ENCODE measurements at regions not wholly inside any gene's neighbourhood (a gene's known extent, or its start where the extent isn't known, plus 50 kb on each side); places are given as distances from the start of the nearest gene placed in this dataset.

- DNase-seq (ENCODE audit: low read depth in 6 of 9, low spot score in 9 of 9), result no peak
- no peaks in the 10 kb centered on the region for H3K36me3 ChIP-seq (ENCODE audit: control insufficient read depth in 2 of 2, insufficient read depth in 2 of 2, low read length in 1 of 2)
- H3K9me3 ChIP-seq (ENCODE audit: control insufficient read depth in 2 of 2, insufficient read depth in 1 of 2, low read length in 1 of 2), result no peaks in the 10 kb centered on the region
- no peaks in the 10 kb centered on the region for H3K27me3 ChIP-seq (ENCODE audit: control insufficient read depth in 2 of 2, insufficient read depth in 1 of 2, low read length in 1 of 2)
- no peaks in the 10 kb centered on the region for H3K4me1 ChIP-seq (ENCODE audit: control insufficient read depth in 2 of 2, insufficient read depth in 2 of 2, low read length in 2 of 2)
- WGBS, result 98% methylated on average over 2 of the region's 2 CpGs
- no peak overlapping the region for H3K4me3 ChIP-seq (ENCODE audit: low read length in 2 of 2)
- no peak overlapping the region for H3K27ac ChIP-seq (ENCODE audit: low read depth in 1 of 2, low read length in 1 of 2)
These were observed 142.1 kb upstream of the ZBTB40 start for GRCh38 chr1:22309572-22309971.

GRCh38 chr1:22311461-22311860 is 140.2 kb upstream of the ZBTB40 start:
- Histone ChIP-seq H3K9me3 (ENCODE audit: control insufficient read depth in 2 of 2, insufficient read depth in 1 of 2, low read length in 1 of 2) (no peaks in the 10 kb centered on the region), H3K36me3 (ENCODE audit: control insufficient read depth in 2 of 2, insufficient read depth in 2 of 2, low read length in 1 of 2) (no peaks in the 10 kb centered on the region), H3K27ac (ENCODE audit: low read depth in 1 of 2, low read length in 1 of 2) (no peak overlapping the region), H3K4me1 (ENCODE audit: control insufficient read depth in 2 of 2, insufficient read depth in 2 of 2, low read length in 2 of 2) (no peaks in the 10 kb centered on the region), H3K27me3 (ENCODE audit: control insufficient read depth in 2 of 2, insufficient read depth in 1 of 2, low read length in 1 of 2) (no peaks in the 10 kb centered on the region), H3K4me3 (ENCODE audit: low read length in 2 of 2) (no peak overlapping the region)
- 95% methylated on average over 6 of the region's 6 CpGs for WGBS
- DNase-seq (ENCODE audit: low read depth in 6 of 9, low spot score in 9 of 9), result no peak

GRCh38 chr1:22313321-22313720 is 138.3 kb upstream of the ZBTB40 start:
- 94% methylated on average over 8 of the region's 8 CpGs for WGBS
- H3K27me3 ChIP-seq (ENCODE audit: control insufficient read depth in 2 of 2, insufficient read depth in 1 of 2, low read length in 1 of 2), result peaks cover 0 to 9% of the 10 kb centered on the region in 2 donors
- H3K36me3 ChIP-seq (ENCODE audit: control insufficient read depth in 2 of 2, insufficient read depth in 2 of 2, low read length in 1 of 2), result no peaks in the 10 kb centered on the region
- no peaks in the 10 kb centered on the region for H3K9me3 ChIP-seq (ENCODE audit: control insufficient read depth in 2 of 2, insufficient read depth in 1 of 2, low read length in 1 of 2)
- no peak for DNase-seq (ENCODE audit: low read depth in 6 of 9, low spot score in 9 of 9)
- no peaks in the 10 kb centered on the region for H3K4me1 ChIP-seq (ENCODE audit: control insufficient read depth in 2 of 2, insufficient read depth in 2 of 2, low read length in 2 of 2)
- no peak overlapping the region for H3K4me3 ChIP-seq (ENCODE audit: low read length in 2 of 2)
- H3K27ac ChIP-seq (ENCODE audit: low read depth in 1 of 2, low read length in 1 of 2), result no peak overlapping the region

- H3K36me3 ChIP-seq (ENCODE audit: control insufficient read depth in 2 of 2, insufficient read depth in 2 of 2, low read length in 1 of 2), result no peaks in the 10 kb centered on the region
- no peaks in the 10 kb centered on the region for H3K4me1 ChIP-seq (ENCODE audit: control insufficient read depth in 2 of 2, insufficient read depth in 2 of 2, low read length in 2 of 2)
- no peak overlapping the region for H3K27ac ChIP-seq (ENCODE audit: low read depth in 1 of 2, low read length in 1 of 2)
- DNase-seq (ENCODE audit: low read depth in 6 of 9, low spot score in 9 of 9), result no peak
- peaks cover 0 to 19% of the 10 kb centered on the region in 2 donors for H3K27me3 ChIP-seq (ENCODE audit: control insufficient read depth in 2 of 2, insufficient read depth in 1 of 2, low read length in 1 of 2)
- no peak overlapping the region for H3K4me3 ChIP-seq (ENCODE audit: low read length in 2 of 2)
- WGBS, result 94% methylated on average over 11 of the region's 11 CpGs
- no peaks in the 10 kb centered on the region for H3K9me3 ChIP-seq (ENCODE audit: control insufficient read depth in 2 of 2, insufficient read depth in 1 of 2, low read length in 1 of 2)
These were observed 136.9 kb upstream of the ZBTB40 start for GRCh38 chr1:22314706-22315105.

GRCh38 chr1:22315315-22316078 is 136.2 kb upstream of the ZBTB40 start:
- WGBS, result 89% methylated on average over 21 of the region's 21 CpGs
- H3K27me3 ChIP-seq (ENCODE audit: control insufficient read depth in 2 of 2, insufficient read depth in 1 of 2, low read length in 1 of 2), result peaks cover 0 to 20% of the 10 kb centered on the region in 2 donors
- no peaks in the 10 kb centered on the region for H3K4me1 ChIP-seq (ENCODE audit: control insufficient read depth in 2 of 2, insufficient read depth in 2 of 2, low read length in 2 of 2)
- H3K9me3 ChIP-seq (ENCODE audit: control insufficient read depth in 2 of 2, insufficient read depth in 1 of 2, low read length in 1 of 2), result no peaks in the 10 kb centered on the region
- H3K4me3 ChIP-seq (ENCODE audit: low read length in 2 of 2), result no peak overlapping the region
- H3K27ac ChIP-seq (ENCODE audit: low read depth in 1 of 2, low read length in 1 of 2), result no peak overlapping the region
- DNase-seq (ENCODE audit: low read depth in 6 of 9, low spot score in 9 of 9), result no peak
- H3K36me3 ChIP-seq (ENCODE audit: control insufficient read depth in 2 of 2, insufficient read depth in 2 of 2, low read length in 1 of 2), result no peaks in the 10 kb centered on the region

- Histone ChIP-seq H3K36me3 (ENCODE audit: control insufficient read depth in 2 of 2, insufficient read depth in 2 of 2, low read length in 1 of 2) (no peaks in the 10 kb centered on the region), H3K27me3 (ENCODE audit: control insufficient read depth in 2 of 2, insufficient read depth in 1 of 2, low read length in 1 of 2) (peaks cover 0 to 26% of the 10 kb centered on the region in 2 donors), H3K4me3 (ENCODE audit: low read length in 2 of 2) (no peak overlapping the region), H3K4me1 (ENCODE audit: control insufficient read depth in 2 of 2, insufficient read depth in 2 of 2, low read length in 2 of 2) (no peaks in the 10 kb centered on the region), H3K9me3 (ENCODE audit: control insufficient read depth in 2 of 2, insufficient read depth in 1 of 2, low read length in 1 of 2) (no peaks in the 10 kb centered on the region), H3K27ac (ENCODE audit: low read depth in 1 of 2, low read length in 1 of 2) (no peak overlapping the region)
- DNase-seq (ENCODE audit: low read depth in 6 of 9, low spot score in 9 of 9), result peak in 1 of 9 donors; percentile 5
- WGBS, result 89% methylated on average over 10 of the region's 10 CpGs
These were observed 134.3 kb upstream of the ZBTB40 start for GRCh38 chr1:22317231-22317919.

- DNase-seq (ENCODE audit: low read depth in 6 of 9, low spot score in 9 of 9), result no peak
These were observed 133.8 kb upstream of the ZBTB40 start for GRCh38 chr1:22317920-22318243.

GRCh38 chr1:22318279-22318981 is 133.2 kb upstream of the ZBTB40 start:
- H3K27me3 ChIP-seq (ENCODE audit: control insufficient read depth in 2 of 2, insufficient read depth in 1 of 2, low read length in 1 of 2), result peaks cover 0 to 26% of the 10 kb centered on the region in 2 donors
- no peaks in the 10 kb centered on the region for H3K9me3 ChIP-seq (ENCODE audit: control insufficient read depth in 2 of 2, insufficient read depth in 1 of 2, low read length in 1 of 2)
- no peak overlapping the region for H3K27ac ChIP-seq (ENCODE audit: low read depth in 1 of 2, low read length in 1 of 2)
- no peak overlapping the region for H3K4me3 ChIP-seq (ENCODE audit: low read length in 2 of 2)
- DNase-seq (ENCODE audit: low read depth in 6 of 9, low spot score in 9 of 9), result no peak
- no peaks in the 10 kb centered on the region for H3K4me1 ChIP-seq (ENCODE audit: control insufficient read depth in 2 of 2, insufficient read depth in 2 of 2, low read length in 2 of 2)
- H3K36me3 ChIP-seq (ENCODE audit: control insufficient read depth in 2 of 2, insufficient read depth in 2 of 2, low read length in 1 of 2), result no peaks in the 10 kb centered on the region
- 38% methylated on average over 24 of the region's 24 CpGs for WGBS

More at GRCh38 chr1:22317920-22318243, 133.8 kb upstream of the ZBTB40 start:
- Histone ChIP-seq H3K27ac (ENCODE audit: low read depth in 1 of 2, low read length in 1 of 2) (no peak overlapping the region), H3K4me1 (ENCODE audit: control insufficient read depth in 2 of 2, insufficient read depth in 2 of 2, low read length in 2 of 2) (no peaks in the 10 kb centered on the region), H3K4me3 (ENCODE audit: low read length in 2 of 2) (no peak overlapping the region), H3K9me3 (ENCODE audit: control insufficient read depth in 2 of 2, insufficient read depth in 1 of 2, low read length in 1 of 2) (no peaks in the 10 kb centered on the region), H3K27me3 (ENCODE audit: control insufficient read depth in 2 of 2, insufficient read depth in 1 of 2, low read length in 1 of 2) (peaks cover 0 to 26% of the 10 kb centered on the region in 2 donors), H3K36me3 (ENCODE audit: control insufficient read depth in 2 of 2, insufficient read depth in 2 of 2, low read length in 1 of 2) (no peaks in the 10 kb centered on the region)
- WGBS, result 93% methylated on average over 3 of the region's 3 CpGs

- no peaks in the 10 kb centered on the region for H3K4me1 ChIP-seq (ENCODE audit: control insufficient read depth in 2 of 2, insufficient read depth in 2 of 2, low read length in 2 of 2)
- H3K9me3 ChIP-seq (ENCODE audit: control insufficient read depth in 2 of 2, insufficient read depth in 1 of 2, low read length in 1 of 2), result no peaks in the 10 kb centered on the region
These were observed 132.0 kb upstream of the ZBTB40 start for GRCh38 chr1:22319608-22320007.

More at GRCh38 chr1:22319608-22320007, 132.0 kb upstream of the ZBTB40 start:
- WGBS, result 94% methylated on average over 5 of the region's 5 CpGs
- Histone ChIP-seq H3K27me3 (ENCODE audit: control insufficient read depth in 2 of 2, insufficient read depth in 1 of 2, low read length in 1 of 2) (peaks cover 0 to 26% of the 10 kb centered on the region in 2 donors), H3K4me3 (ENCODE audit: low read length in 2 of 2) (no peak overlapping the region), H3K27ac (ENCODE audit: low read depth in 1 of 2, low read length in 1 of 2) (no peak overlapping the region), H3K36me3 (ENCODE audit: control insufficient read depth in 2 of 2, insufficient read depth in 2 of 2, low read length in 1 of 2) (no peaks in the 10 kb centered on the region)
- no peak for DNase-seq (ENCODE audit: low read depth in 6 of 9, low spot score in 9 of 9)

Data from thymus (tissue), 11 donors.